ENCODE measurements at regions not wholly inside any gene's neighbourhood (a gene's known extent, or its start where the extent isn't known, plus 50 kb on each side); places are given as distances from the start of the nearest gene placed in this dataset.

GRCh38 chr18:71433373-71433772, 1110.8 kb downstream of the CBLN2 start:
- TF ChIP-seq, protein P1, sequence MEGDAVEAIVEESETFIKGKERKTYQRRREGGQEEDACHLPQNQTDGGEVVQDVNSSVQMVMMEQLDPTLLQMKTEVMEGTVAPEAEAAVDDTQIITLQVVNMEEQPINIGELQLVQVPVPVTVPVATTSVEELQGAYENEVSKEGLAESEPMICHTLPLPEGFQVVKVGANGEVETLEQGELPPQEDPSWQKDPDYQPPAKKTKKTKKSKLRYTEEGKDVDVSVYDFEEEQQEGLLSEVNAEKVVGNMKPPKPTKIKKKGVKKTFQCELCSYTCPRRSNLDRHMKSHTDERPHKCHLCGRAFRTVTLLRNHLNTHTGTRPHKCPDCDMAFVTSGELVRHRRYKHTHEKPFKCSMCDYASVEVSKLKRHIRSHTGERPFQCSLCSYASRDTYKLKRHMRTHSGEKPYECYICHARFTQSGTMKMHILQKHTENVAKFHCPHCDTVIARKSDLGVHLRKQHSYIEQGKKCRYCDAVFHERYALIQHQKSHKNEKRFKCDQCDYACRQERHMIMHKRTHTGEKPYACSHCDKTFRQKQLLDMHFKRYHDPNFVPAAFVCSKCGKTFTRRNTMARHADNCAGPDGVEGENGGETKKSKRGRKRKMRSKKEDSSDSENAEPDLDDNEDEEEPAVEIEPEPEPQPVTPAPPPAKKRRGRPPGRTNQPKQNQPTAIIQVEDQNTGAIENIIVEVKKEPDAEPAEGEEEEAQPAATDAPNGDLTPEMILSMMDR (IDR thresholded peaks at IDR 0.05): no peak
- TF ChIP-seq, protein P2, sequence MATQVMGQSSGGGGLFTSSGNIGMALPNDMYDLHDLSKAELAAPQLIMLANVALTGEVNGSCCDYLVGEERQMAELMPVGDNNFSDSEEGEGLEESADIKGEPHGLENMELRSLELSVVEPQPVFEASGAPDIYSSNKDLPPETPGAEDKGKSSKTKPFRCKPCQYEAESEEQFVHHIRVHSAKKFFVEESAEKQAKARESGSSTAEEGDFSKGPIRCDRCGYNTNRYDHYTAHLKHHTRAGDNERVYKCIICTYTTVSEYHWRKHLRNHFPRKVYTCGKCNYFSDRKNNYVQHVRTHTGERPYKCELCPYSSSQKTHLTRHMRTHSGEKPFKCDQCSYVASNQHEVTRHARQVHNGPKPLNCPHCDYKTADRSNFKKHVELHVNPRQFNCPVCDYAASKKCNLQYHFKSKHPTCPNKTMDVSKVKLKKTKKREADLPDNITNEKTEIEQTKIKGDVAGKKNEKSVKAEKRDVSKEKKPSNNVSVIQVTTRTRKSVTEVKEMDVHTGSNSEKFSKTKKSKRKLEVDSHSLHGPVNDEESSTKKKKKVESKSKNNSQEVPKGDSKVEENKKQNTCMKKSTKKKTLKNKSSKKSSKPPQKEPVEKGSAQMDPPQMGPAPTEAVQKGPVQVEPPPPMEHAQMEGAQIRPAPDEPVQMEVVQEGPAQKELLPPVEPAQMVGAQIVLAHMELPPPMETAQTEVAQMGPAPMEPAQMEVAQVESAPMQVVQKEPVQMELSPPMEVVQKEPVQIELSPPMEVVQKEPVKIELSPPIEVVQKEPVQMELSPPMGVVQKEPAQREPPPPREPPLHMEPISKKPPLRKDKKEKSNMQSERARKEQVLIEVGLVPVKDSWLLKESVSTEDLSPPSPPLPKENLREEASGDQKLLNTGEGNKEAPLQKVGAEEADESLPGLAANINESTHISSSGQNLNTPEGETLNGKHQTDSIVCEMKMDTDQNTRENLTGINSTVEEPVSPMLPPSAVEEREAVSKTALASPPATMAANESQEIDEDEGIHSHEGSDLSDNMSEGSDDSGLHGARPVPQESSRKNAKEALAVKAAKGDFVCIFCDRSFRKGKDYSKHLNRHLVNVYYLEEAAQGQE (IDR thresholded peaks at IDR 0.05; ENCODE audit: insufficient read depth in 1 of 2, low read depth in 2 of 2, low read length in 1 of 2): no peak
